ENCODE measurements at regions not wholly inside any gene's neighbourhood (a gene's known extent, or its start where the extent isn't known, plus 50 kb on each side); places are given as distances from the start of the nearest gene placed in this dataset.

DNA sequence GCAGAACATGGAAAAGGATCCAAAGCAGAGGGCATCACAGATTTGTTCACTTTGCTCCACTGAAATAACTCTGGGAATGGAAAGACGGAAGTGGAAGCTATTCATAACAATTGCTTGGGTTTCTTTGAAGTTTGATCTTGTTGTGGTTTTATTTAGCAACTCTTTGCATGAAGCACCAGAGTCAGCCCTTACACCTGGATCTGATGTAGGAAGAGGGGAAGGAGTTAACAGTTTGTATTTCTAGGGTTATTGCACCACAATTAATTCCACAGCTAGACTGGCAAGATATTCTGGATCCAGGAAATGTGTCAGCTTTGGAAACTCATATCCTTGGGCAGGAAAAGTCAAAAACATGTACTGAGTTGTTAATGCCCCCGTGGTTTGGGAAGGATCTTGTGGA, 1143.4 kb downstream of the CNTNAP5 start:
- ChIA-PET POLR2A (ENCODE audit: low non-redundant PET) (no interaction called here), CTCF (no interaction called here)
- TF ChIP-seq EZH2 (IDR thresholded peaks at IDR 0.05; ENCODE audit: borderline replicate concordance, low read depth, low read length, poor library complexity, severe bottlenecking): no peak
- TF ChIP-seq, protein P1, sequence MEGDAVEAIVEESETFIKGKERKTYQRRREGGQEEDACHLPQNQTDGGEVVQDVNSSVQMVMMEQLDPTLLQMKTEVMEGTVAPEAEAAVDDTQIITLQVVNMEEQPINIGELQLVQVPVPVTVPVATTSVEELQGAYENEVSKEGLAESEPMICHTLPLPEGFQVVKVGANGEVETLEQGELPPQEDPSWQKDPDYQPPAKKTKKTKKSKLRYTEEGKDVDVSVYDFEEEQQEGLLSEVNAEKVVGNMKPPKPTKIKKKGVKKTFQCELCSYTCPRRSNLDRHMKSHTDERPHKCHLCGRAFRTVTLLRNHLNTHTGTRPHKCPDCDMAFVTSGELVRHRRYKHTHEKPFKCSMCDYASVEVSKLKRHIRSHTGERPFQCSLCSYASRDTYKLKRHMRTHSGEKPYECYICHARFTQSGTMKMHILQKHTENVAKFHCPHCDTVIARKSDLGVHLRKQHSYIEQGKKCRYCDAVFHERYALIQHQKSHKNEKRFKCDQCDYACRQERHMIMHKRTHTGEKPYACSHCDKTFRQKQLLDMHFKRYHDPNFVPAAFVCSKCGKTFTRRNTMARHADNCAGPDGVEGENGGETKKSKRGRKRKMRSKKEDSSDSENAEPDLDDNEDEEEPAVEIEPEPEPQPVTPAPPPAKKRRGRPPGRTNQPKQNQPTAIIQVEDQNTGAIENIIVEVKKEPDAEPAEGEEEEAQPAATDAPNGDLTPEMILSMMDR (conservative IDR thresholded peaks at IDR 0.05; ENCODE audit: low read depth, low read length): no peak
- DNase-seq (ENCODE audit: low spot score): no peak
- intact Hi-C loops (cut with micrococcal nuclease; ENCODE audit: unreplicated experiment): no loop called here
- BruUV-seq (replicated peaks): no TSS peak
- Histone ChIP-seq H3K4me3 (ENCODE audit: low read depth, low read length, poor library complexity, severe bottlenecking) (no peak overlapping the region), H3K4me1 (ENCODE audit: insufficient read depth, low read length, poor library complexity, severe bottlenecking) (no peaks in the 10 kb centered on the region), H3K27ac (ENCODE audit: low read depth, low read length, poor library complexity, severe bottlenecking) (no peak overlapping the region), H3K36me3 (ENCODE audit: insufficient read depth, low read length, poor library complexity, severe bottlenecking) (no peaks in the 10 kb centered on the region), H3K9me3 (ENCODE audit: low read depth, low read length, poor library complexity, severe bottlenecking) (no peaks in the 10 kb centered on the region), H3K27me3 (replicated peaks; ENCODE audit: insufficient read depth, low read depth, low read length, poor library complexity) (no peaks in the 10 kb centered on the region)

DNA sequence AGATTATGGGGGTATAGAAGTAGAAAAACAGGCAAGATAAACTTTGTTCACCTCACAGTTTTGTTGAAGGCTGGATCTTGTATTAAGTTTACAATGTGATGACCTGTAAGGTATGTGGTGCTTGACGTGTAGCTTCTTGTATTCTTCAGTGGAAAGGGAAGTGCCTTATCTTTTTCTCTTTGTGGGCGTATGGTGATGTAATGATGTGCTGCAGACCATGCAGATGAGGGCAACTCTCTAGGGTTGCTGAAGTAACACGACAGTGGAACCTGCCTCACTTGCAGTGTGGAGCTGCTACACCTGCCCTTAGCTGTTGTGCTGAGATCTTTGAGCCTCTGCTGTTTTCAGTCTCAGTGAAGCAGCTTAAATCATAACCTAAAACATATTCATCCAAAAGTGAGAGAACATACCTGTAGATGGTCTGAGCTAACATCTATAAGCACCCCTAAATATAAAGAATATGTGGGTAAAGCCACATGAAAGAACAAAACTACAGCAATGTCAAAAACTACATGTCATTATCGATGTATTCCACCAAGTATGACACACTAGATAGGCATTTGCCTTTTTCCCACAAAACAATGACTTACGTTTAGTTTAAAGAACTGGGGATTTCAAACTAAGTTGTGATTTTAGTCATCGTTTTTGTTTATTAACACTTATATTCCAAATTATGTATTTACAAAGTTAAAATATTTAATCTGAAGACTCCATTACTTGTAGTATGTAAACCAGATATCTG, 1144.1 kb downstream of the CNTNAP5 start:
- POLR2A ChIA-PET (ENCODE audit: low non-redundant PET): no interaction called here

DNA sequence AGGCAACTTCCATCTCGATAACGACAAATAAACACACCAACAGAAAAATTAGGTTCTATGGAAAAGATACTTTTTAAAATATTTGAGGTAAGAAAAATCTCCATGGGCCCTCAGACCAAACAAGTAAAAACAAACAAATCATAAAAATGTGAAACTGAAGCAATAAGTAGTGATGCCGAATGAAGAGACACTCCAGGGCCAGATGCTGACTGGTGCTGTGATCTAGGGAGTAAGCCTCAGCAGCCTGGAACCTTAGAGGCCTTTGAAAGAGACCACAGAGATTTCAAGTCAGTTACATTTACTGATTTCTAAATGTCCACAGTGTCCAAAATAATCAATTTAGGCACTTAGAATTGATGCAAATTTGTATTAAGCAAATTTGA, 1144.7 kb downstream of the CNTNAP5 start:
- Histone ChIP-seq H3K27me3 (replicated peaks; ENCODE audit: insufficient read depth, low read depth, low read length, poor library complexity) (no peaks in the 10 kb centered on the region), H3K9me3 (ENCODE audit: low read depth, low read length, poor library complexity, severe bottlenecking) (no peaks in the 10 kb centered on the region), H3K4me3 (ENCODE audit: low read depth, low read length, poor library complexity, severe bottlenecking) (no peak overlapping the region), H3K36me3 (ENCODE audit: insufficient read depth, low read length, poor library complexity, severe bottlenecking) (no peaks in the 10 kb centered on the region), H3K4me1 (ENCODE audit: insufficient read depth, low read length, poor library complexity, severe bottlenecking) (no peaks in the 10 kb centered on the region), H3K27ac (ENCODE audit: low read depth, low read length, poor library complexity, severe bottlenecking) (no peak overlapping the region)
- intact Hi-C loops (cut with micrococcal nuclease; ENCODE audit: unreplicated experiment): no loop called here
- DNase-seq (ENCODE audit: low spot score): no peak
- CTCF ChIA-PET: no interaction called here
- no TSS peak for BruUV-seq (replicated peaks)
- POLR2A ChIA-PET (ENCODE audit: low non-redundant PET): no interaction called here
- no peak for TF ChIP-seq EZH2 (IDR thresholded peaks at IDR 0.05; ENCODE audit: borderline replicate concordance, low read depth, low read length, poor library complexity, severe bottlenecking)
- TF ChIP-seq, protein P1 (conservative IDR thresholded peaks at IDR 0.05; ENCODE audit: low read depth, low read length): no peak

More for the DNA sequence above, 1144.1 kb downstream of the CNTNAP5 start:
- no peak for DNase-seq (ENCODE audit: low spot score)
- CTCF ChIA-PET: no interaction called here
- Histone ChIP-seq H3K4me1 (ENCODE audit: insufficient read depth, low read length, poor library complexity, severe bottlenecking) (no peaks in the 10 kb centered on the region), H3K27ac (ENCODE audit: low read depth, low read length, poor library complexity, severe bottlenecking) (no peak overlapping the region), H3K9me3 (ENCODE audit: low read depth, low read length, poor library complexity, severe bottlenecking) (no peaks in the 10 kb centered on the region), H3K4me3 (ENCODE audit: low read depth, low read length, poor library complexity, severe bottlenecking) (no peak overlapping the region), H3K27me3 (replicated peaks; ENCODE audit: insufficient read depth, low read depth, low read length, poor library complexity) (no peaks in the 10 kb centered on the region), H3K36me3 (ENCODE audit: insufficient read depth, low read length, poor library complexity, severe bottlenecking) (no peaks in the 10 kb centered on the region)
- intact Hi-C loops (cut with micrococcal nuclease; ENCODE audit: unreplicated experiment): no loop called here
- no TSS peak for BruUV-seq (replicated peaks)
- TF ChIP-seq, protein P1 (conservative IDR thresholded peaks at IDR 0.05; ENCODE audit: low read depth, low read length): no peak
- TF ChIP-seq EZH2 (IDR thresholded peaks at IDR 0.05; ENCODE audit: borderline replicate concordance, low read depth, low read length, poor library complexity, severe bottlenecking): no peak
